T-helper 1 cell treated with Interleukin-12 subunit alpha and Interleukin-12 subunit beta and Interleukin-4 antibody, amounts not matched to agents 30 ng/mL and 1 ng/mL, for 36 hours (primary cell): ENCODE measurements at regions not wholly inside any gene's neighbourhood (a gene's known extent, or its start where the extent isn't known, plus 50 kb on each side); places are given as distances from the start of the nearest gene placed in this dataset.

Experiments used
- intact Hi-C: fragments of 100-400 bp; cut with micrococcal nuclease; formaldehyde crosslinking; loops from one replicate; pipeline ENCODE4 v1.15.1; 2024

GRCh38 chr16:86306811-86307513 is 203.4 kb upstream of the FOXF1 start:
- intact Hi-C loops: no loop called here

- intact Hi-C loops: no loop called here
Observed at GRCh38 chr16:86307514-86307903, 202.8 kb upstream of the FOXF1 start.

DNA sequence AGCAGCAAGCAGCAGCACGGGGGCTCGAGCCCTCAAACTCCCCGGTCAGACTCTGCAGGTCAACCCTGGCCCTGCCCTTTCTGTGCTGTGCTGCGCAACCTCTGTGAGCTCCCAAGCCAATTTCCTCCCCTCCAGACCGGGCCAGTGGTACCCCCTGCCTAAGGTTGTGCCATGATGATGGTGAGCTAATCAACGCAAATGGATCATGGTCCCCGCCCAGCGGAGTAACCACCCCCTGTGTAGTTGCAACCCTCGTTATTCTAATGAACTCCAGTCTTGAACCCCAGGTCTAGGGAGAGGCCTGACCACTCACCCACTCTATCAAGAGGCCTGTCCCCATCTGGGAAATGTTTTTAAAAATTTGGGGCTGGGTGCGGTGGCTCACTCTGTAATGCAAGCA is 201.8 kb upstream of the FOXF1 start:
- intact Hi-C loops: no loop called here

GRCh38 chr16:86313631-86314030 is 196.7 kb upstream of the FOXF1 start:
- intact Hi-C loops: loop anchor here (10.0 kb wide), 1 partner anchor 169 kb away; no protein-coding TSS in a partner anchor

DNA sequence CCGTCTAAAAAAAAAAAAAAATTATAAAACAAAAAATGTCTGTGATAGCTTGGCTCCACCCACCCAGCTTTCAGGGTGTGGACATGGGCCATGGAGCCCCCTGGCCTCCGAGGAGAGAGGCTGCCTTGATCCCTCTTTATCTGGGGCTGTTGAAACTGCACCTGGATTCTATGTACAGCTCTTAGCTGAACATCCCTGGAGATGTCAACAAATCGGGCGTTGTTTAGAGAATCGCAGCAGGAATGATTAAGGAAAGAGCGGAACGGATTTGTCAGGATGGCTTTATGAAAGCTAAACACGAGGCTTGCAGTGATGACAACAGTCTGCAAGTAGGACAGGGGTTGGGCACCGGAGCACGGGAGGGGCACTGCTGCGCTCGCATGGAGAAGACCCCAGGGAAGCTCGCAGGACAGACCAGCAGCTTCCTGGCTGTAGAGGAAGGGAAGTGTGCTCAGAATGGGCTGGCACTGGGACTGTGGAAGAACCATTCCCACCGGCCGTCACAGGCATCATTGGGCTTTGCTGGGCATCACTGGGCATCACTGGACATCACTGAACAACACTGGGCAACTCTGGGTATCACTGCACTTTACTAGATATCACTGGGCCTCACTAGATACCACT is 195.8 kb upstream of the FOXF1 start:
- intact Hi-C loops: loop anchor here (10.0 kb wide), 1 partner anchor 170 kb away; no protein-coding TSS in a partner anchor

- intact Hi-C loops: loop anchor here (10.0 kb wide), 1 partner anchor 172 kb away; no protein-coding TSS in a partner anchor
Observed at GRCh38 chr16:86316967-86317812, 193.1 kb upstream of the FOXF1 start.

GRCh38 chr16:86317813-86318650 is 192.3 kb upstream of the FOXF1 start:
- intact Hi-C loops: loop anchor here (10.0 kb wide), 1 partner anchor 173 kb away; no protein-coding TSS in a partner anchor

DNA sequence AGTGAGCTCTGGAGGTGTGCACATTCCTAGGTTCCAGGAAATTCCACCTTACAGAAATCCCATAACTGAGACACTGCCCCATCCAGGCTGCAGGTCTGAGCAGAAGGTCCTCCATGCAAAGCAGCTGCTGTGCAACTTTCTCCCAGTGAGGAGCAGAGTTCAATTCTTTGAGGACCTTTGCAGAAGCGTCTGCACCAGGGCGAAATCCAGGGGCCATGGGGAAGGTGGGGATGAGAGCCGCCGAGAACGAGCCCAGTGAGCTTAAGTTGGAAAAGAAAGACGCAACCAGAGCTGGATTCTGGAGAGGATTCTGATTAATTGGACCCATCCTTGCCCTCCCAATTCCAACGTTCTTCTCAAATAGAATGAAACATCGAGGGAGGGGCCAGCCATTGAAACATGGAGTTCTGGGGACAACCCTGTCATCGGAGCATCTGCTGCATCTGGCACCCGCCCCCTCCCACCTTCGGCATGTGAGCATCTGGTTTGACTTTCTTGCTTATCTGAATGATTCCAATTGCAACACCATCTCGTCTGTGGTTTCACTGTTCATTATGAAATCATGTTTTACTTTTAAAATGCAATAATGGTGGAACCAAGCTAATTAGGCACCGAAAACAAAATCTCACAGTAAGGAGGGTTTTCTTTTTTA is 190.6 kb upstream of the FOXF1 start:
- intact Hi-C loops: loop anchor here (10.0 kb wide), 1 partner anchor 175 kb away; no protein-coding TSS in a partner anchor

DNA sequence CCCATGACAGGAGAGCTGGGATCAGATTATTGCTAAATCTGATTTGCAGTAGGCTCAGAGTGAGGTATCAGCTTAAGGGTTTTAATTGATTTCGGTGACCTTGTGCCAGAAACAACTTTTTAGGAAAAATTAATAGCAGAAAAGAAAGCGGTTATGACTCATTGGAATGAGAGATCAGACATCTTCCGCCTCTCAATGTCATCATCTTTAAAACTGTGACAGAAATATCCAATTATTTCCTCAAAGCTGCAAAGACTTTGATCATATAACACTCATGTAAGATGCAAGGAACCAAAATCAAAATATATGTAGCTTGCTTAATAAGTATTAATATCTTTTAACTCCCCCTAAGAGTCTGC is 190.1 kb upstream of the FOXF1 start:
- intact Hi-C loops: no loop called here

- intact Hi-C loops: no loop called here
Observed at GRCh38 chr16:86321491-86321890, 188.8 kb upstream of the FOXF1 start.

GRCh38 chr16:86322283-86322682 is 188.0 kb upstream of the FOXF1 start:
- intact Hi-C loops: no loop called here

GRCh38 chr16:86322806-86323205 is 187.5 kb upstream of the FOXF1 start:
- intact Hi-C loops: no loop called here

DNA sequence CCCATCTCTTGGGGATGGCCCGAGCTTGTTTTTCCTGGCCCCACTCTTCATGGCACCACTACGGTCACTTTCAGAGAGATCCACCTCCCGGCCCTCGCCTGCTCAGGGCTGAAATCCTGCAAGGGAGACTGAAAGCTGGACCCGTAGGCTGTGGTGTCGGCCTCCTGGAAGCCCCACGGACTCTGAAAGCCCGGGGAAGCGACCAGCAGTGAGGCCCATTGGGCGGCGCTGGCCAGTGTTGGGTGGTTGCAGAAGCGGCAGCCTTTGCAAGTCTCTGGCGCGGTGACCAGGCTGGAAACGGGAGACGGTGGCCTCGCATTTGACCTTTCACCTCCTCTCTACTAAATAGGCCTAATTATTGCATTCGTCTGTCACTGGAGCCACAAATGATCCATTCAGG is 186.0 kb upstream of the FOXF1 start:
- intact Hi-C loops: no loop called here

DNA sequence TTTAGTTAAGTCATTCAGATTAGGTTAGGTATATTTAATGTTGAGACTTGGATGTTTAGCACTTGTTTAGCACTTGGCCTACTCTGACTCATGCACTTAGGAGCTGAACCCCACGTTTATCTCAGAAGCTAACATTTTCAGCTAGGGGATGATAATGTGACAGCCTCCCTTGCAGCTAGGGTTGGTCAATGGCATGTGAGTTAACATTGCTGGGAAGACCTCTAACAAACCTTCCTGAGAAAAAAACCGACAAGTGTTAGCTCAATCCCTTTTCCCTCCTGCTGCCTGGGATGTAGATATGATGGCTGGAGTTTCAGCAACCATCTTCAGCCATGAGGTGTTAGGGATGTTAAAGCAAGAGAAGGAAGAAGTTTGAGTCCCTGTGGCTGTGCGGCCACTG is 185.0 kb upstream of the FOXF1 start:
- intact Hi-C loops: no loop called here

GRCh38 chr16:86325895-86326294 is 184.4 kb upstream of the FOXF1 start:
- intact Hi-C loops: no loop called here

GRCh38 chr16:86327321-86327720 is 183.0 kb upstream of the FOXF1 start:
- intact Hi-C loops: no loop called here

DNA sequence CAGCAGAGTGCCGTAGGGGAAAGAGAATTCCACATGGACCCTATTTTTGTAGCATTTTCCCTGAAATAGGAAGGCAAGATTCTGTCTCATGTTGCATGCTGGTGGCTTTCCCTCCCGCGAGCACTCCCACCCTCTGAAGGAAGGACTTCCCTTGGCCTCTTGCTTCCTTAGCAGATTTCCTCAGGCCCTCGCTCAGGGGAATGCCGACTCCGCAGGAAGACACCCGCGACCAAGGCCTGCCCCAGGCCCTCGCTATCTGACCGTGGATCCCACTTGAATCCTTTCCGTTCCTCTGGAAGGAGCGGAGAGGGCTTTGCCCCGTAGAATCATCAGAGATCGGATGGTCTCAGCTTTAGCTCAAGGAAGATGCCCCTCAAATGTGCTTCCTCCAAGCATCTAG is 179.4 kb upstream of the FOXF1 start:
- intact Hi-C loops: no loop called here

DNA sequence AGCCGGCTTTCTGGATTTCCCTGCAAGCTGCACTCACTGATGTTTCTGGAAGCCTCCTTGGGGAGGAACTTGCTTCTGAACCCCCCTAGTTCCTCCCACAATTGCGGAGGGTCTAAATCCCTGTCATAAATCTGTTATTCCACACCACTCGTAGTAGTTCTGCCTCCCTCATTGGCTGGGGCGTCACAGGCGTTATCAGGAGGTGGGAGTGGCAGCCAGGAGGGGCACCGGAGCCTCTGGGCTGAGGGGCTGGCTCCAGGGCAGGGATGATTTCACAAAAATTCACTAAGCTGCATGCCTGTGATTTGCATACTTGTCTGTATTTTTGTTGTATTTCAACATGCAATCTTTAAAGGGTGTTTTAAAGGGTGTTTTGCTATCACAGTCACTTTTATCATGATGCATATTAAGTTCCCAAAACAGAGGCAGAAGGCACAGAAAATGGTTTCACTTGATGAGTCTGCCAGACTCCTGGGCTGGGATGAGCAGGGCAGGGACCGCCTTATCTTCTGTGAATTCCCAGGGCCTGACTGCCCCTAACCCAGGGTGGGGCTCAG is 176.2 kb upstream of the FOXF1 start:
- intact Hi-C loops: no loop called here

DNA sequence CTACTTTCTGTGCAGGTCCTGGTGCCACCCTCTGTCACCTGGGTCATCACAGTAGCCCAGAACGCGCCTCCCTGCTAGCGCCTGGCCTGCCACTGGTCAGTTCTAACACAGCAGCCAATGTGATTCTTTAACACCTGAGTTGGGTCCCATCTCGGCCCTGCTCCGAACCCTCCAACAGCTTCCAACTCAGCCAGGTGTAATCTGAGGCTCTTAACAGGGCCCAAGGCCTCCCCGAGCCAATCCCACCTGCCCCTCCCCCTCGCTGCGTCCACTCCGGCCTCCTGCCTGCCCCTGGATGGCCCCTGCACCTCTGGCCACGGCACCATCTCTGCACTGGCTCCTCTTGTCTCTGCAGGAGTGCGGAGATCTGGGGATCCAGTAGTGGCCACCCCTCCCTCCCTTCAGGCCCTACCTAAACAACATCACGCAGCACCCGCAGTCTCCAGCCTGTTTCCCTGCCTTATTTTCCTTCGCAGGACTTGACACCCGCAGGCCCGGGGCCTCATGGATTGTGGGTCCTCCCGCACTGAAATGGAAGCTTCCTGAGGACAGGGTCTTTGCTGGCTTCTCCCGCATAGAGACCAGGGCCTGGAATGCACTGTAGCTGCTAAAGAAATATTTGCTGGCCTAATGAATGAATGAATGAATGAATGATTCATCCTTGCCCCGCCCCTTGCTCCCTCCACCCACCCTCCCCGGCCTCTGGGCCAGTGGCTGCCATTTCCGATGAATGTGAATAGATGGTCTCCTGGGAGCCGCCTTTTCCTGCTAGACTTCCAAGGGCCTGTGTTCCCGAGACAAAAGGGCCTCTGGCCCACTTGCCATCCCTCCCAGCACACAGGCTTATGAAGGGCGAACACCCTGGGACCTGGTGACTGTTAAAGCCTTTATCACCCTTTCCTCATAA is 174.8 kb upstream of the FOXF1 start:
- intact Hi-C loops: no loop called here
